Activated CD4-positive, alpha-beta T cell treated with anti-CD3 and anti-CD28 coated beads for 48 hours (primary cell): ENCODE measurements at regions not wholly inside any gene's neighbourhood (a gene's known extent, or its start where the extent isn't known, plus 50 kb on each side); places are given as distances from the start of the nearest gene placed in this dataset.
"Not testable (repeated sequence)": the region's sequence is repeated elsewhere in the genome, so short reads cannot be mapped to it uniquely, and the experiment has no call there.

Source experiments
- DNase-seq: peaks from one replicate; pipeline ENCODE4 v3.0.0-alpha.2; 2020

DNA sequence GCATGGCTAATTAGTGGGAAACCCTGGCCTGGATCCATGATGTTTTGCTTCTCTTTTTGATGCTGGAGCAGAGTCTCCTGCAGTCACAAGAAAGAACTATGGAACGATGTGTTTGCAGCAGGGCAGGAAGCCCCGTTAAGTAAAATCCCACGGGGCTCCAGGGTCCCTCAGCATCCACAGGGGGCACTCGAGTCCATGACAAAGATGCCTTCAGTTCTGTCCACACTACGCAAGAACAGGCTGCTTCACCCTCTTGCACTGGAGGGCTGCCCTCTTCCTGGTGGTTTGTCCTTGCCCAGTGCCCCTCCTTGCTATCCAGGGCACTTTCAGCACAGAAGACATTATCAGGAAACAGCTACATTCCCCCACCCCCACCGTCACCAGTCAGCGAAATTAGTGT is 196.9 kb downstream of the POTED start:
- not testable (repeated sequence) for DNase-seq

- DNase-seq, result not testable (repeated sequence)
Observed at GRCh38 chr21:13802757-13803156, 193.2 kb downstream of the POTED start.
